HUDEP-2 (cell line): ENCODE measurements at regions not wholly inside any gene's neighbourhood (a gene's known extent, or its start where the extent isn't known, plus 50 kb on each side); places are given as distances from the start of the nearest gene placed in this dataset.
"Not testable (repeated sequence)": the region's sequence is repeated elsewhere in the genome, so short reads cannot be mapped to it uniquely, and the experiment has no call there.

Experiments
- DNase-seq, 76 experiments: peaks; one replicate each; lab custom pipeline; 2025; ENCODE audit not compliant: unreplicated experiment in 76 of 76; lab: John Stamatoyannopoulos, UW

- no peak for DNase-seq
Observed at GRCh38 chr5:42235241-42235640, 188.0 kb upstream of the GHR start.

GRCh38 chr5:42235837-42236236 lies 187.4 kb upstream of the GHR start:
- DNase-seq: no peak

GRCh38 chr5:42241636-42242035 lies 181.6 kb upstream of the GHR start:
- no peak for DNase-seq

DNA sequence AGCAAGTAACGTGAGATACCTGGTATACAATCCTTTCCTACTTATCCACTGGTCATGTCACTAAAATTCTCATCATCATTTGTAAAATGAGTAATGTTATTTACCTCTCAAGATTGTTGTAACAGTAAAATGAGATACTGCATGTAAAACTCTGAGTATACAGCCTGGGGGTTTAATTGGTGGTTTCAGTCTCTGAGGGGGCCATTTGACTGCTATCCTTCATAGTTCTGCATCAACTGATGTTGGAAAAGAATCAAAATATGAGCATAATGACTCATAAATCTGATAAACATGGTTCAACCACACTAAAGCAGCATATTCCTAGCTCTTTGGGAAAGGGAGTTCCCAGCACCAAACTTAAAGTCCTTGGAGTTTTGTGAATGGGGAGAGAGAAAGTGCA lies 181.0 kb upstream of the GHR start:
- DNase-seq: no peak

DNA sequence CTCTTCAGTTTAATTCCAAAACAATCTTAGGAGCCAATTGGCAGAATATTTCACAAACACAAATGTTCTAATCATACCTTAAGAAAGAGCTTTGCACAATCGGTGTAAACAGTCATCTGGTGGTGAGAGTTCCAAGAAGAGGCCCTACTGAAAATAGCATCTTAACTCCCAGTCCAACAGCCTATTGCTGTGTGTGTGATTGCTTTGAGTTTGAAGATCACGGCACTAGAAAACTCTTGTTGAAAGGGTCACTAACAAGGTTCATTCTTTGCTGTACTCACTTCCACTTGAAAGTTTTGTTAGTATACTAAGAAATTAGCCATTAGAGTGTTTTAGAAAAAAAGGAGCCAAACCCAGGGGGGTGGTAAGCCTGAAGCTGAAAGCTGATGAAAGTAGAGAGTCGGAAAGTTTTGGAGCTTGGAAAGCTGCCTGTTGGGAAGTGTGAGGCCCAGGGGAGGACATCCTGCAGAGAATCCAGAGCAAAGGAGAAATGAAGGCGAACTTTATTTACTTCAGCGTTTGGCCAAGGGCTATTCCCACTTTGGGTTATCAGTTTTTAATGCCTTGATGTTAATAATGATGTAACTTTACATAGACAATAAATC lies 180.3 kb upstream of the GHR start:
- DNase-seq: no peak

DNA sequence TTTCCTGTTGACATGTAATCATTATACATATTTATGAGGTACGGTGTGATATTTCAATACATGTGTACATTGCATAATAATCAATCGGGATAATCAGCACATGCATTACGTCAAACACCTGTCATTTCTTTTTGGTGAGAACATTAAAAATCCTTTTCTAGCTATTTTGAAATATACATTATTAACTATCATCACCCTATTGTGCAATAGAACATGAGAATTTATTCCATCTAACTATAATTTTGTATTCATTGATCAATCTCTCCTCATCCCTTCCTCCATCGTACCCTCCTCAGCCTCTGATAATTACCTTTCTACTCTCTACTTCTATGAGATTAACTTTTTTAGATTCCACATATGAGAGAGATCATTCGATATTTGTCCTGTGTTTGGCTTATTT lies 170.9 kb upstream of the GHR start:
- no peak for DNase-seq

GRCh38 chr5:42259914-42260313 lies 163.3 kb upstream of the GHR start:
- DNase-seq: not testable (repeated sequence)

DNA sequence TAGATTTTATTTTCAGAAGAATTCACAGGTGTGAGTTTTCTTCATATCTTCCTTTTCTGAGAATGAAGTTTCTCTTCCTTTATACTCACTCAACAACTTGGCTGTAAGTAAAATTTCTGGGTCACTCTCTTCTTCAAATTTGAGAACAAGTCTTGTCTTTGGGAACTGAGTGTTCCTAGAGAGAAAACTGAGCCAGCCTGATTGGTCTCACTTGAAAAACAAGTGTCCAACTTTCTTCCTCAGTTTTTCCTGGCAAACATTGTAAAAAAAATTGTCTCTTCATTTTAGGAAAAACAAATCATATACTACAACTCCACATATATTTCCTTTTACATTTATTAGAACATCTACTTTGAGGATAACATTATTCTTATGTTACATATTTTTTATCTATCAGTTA lies 156.1 kb upstream of the GHR start:
- no peak for DNase-seq

DNA sequence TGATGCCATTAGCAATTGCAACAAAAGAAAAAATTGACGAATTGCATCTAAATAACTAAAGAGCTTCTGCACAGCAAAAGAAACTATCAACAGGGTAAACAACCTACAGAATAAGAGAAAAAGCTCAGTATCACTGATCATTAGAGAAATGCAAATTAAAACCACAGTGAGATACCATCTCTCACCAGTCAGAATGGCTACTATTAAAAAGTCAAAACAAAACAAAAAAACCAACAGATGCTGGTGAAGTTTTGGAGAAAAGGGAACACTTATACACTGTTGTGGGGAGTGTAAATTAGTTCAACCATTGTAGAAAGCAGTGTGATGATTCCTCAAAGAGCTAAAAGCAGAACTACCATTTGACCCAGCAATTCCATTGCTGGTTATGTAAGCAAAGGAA lies 155.1 kb upstream of the GHR start:
- not testable (repeated sequence) for DNase-seq

DNA sequence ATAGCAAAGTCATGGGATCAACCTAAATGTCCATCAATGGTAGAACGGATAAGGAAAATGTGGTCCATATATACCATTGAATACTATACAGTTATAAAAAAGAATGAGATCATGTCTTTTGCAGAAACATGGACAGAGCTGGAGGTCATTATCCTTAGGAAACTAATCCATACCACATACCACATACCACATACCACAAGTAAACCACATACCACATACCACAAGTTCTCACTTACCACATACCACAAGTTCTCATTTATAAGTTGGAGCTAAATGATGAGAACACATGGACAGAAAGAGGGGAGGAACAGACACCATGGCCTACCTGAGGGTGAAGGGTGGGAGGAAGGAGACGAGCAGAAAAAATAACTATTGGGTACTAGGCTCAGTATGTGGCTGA lies 154.6 kb upstream of the GHR start:
- no peak for DNase-seq

DNA sequence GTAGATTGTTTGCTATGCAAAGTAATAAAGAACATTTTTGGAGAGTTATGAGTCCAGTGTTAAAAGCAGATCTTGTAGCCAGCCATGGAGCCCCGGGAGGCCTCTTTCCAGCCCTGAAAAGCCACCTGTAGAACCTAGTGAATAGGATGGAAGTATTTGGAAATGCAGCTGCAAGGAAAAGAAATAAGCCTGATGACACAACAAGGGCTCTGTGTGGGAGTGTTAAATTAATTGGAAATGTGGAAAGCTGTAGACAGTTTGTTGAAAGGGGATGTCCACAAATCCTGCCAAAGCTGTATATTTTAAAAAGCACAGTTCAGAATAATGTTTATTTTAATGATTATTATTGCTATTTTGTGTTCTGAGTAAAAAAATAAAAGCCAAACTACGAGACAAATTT lies 152.5 kb upstream of the GHR start:
- DNase-seq: no peak

GRCh38 chr5:42274913-42275312 lies 148.3 kb upstream of the GHR start:
- no peak for DNase-seq

DNA sequence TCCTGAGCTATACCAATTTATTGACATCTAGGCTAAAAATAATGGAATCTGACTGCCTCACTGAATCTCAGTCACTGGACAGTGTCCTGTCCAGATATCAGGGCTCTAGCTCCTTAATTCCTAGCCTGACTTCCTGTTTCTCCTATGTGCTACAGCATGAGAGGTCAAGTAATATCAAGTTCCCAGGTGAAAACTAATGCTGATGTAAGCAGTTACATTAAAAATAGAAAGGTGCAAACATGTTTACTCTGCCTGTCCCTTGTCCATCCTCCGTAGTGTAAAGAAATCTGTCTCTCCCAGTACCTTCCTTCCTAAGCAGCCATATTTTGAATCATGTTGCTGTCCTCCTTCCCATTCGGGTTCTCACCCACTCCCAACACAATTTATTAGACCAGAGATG lies 145.9 kb upstream of the GHR start:
- DNase-seq: no peak

- DNase-seq: no peak
Observed at GRCh38 chr5:42284584-42284983, 138.7 kb upstream of the GHR start.

GRCh38 chr5:42285230-42285629 lies 138.0 kb upstream of the GHR start:
- DNase-seq: no peak

- no peak for DNase-seq
Observed at GRCh38 chr5:42300496-42300895, 122.7 kb upstream of the GHR start.

DNA sequence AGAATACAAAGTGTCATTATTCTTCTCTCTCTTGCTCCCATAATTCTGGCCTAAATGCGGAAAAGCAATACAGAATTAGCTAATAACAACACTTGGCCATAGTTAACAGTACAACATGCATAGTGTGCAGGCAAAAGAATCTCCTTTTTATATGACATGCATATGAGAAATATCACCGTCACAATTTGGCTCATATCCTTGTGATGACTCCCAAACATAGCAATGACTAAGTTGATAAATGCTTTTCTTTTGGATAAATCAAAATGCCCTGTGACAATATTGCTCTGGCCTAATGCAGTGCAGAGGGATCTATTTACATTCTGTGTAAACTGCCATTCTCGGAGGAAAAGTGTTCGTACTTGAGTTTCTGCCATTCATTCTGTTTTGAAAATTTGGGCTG lies 121.9 kb upstream of the GHR start:
- DNase-seq: no peak

DNA sequence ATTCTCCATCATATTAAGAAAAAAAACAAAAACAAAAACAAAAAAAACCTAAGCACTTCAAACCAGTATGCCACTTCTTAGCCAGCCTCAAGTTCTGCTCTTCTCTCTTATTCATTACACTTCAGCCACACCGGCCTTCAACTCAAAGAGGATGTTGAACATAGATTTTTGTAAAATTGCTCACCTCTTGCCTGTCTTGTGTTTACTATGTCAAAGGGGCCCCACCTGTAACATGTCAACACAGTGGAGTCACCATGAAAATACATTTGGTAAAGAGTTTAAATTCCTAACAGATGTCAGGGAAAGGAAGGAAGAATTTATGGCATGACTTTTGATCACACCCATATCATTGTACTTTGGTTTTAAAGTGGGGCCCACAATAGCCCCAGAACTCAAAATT lies 121.1 kb upstream of the GHR start:
- no peak for DNase-seq

- no peak for DNase-seq
Observed at GRCh38 chr5:42306287-42306686, 117.0 kb upstream of the GHR start.

GRCh38 chr5:42309865-42310264 lies 113.4 kb upstream of the GHR start:
- DNase-seq: no peak

DNA sequence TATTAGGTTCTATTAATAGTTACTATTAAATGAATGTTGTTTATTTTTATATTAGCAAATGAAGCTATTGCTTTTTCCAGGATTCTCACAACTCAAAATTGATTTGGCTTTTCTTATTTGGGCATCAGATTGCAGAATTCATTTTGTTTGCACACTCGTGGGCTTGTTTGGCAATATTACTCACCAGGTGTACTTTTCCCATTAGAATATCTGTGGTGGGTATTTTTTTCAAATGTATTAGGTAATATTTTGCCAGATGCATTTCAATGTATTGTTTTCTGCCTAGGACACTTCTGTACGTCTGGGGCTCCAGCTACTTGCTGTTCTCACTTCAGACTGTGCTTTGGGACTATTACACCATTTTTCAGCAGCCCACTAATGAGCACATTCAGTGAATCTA lies 108.0 kb upstream of the GHR start:
- no peak for DNase-seq

DNA sequence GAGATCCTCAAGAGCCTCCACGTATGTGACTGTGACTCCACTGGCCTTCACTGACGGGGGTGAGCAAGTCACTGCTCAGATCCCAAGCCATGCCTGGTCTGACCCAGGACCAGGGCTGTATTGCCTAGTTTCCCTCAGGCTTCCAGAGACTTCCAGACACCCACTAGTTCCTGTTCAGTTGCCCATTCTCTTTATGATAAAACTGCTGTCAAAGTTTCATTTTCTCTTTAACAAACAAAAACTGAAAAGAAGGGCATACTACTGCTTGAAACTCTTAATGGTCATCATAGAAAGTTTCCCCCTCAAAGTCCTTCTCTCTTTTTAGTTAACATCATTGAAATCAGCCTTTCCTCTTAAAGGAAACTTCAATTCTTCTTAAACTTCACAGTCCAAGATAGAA lies 105.7 kb upstream of the GHR start:
- DNase-seq: no peak

GRCh38 chr5:42319546-42319945 lies 103.7 kb upstream of the GHR start:
- DNase-seq: not testable (repeated sequence)
